ENCODE measurements at regions not wholly inside any gene's neighbourhood (a gene's known extent, or its start where the extent isn't known, plus 50 kb on each side); places are given as distances from the start of the nearest gene placed in this dataset.
"Not testable (repeated sequence)": the region's sequence is repeated elsewhere in the genome, so short reads cannot be mapped to it uniquely, and the experiment has no call there.

DNA sequence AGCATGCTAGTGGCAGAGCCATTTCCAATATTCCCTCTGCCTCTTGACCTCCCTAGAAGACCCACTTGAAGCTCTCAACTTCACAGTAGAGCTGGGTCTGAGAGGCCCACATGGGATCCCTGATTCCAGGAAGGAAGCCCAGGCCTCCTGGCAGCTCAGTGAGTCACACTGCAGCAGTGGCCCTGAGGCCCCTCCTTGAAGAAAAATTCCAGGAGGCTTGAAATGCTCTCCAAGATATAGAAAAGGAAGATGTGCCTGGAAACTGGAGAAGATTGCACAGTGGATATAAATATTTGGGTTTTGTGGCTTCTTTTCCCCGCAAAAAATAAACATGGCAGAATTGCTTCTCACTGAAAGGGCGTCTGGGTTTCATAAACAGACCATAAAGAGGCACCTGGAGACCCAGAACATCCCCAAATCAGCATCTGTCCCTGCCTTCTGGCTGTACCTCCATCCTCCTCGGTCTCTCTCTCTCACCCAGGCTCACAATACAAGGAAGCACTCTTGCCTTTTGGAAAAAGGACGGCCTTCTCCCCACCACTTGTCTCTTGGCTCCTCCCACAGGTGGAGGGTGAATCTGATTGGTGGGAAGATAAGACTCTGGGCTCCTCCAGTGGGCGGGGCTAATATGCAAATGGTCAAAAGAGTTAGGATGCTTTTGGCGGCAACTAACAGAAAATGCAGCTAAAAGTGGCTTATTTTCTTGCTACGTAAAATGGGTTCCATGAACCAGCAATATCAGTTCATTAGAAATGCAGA is 200.0 kb upstream of the SULF2 start:
- Histone ChIP-seq H3K36me3 (ENCODE audit: control insufficient read depth, insufficient read depth, low read length) (no peaks in the 10 kb centered on the region), H3K4me1 (ENCODE audit: control insufficient read depth, insufficient read depth, low read length) (peaks cover 10% of the 10 kb centered on the region), H3K27ac (ENCODE audit: low read depth, low read length) (no peak overlapping the region), H3K9me3 (ENCODE audit: control insufficient read depth, insufficient read depth, low read length) (no peaks in the 10 kb centered on the region), H3K27me3 (ENCODE audit: control insufficient read depth, insufficient read depth, low read length) (peaks cover 2% of the 10 kb centered on the region), H3K4me3 (ENCODE audit: low read depth, low read length) (no peak overlapping the region)
- WGBS (ENCODE audit: insufficient coverage), result 80% methylated on average over 2 of the region's 7 CpGs
- no peak for DNase-seq (ENCODE audit: low read depth in 4 of 6, low spot score in 6 of 6)

DNA sequence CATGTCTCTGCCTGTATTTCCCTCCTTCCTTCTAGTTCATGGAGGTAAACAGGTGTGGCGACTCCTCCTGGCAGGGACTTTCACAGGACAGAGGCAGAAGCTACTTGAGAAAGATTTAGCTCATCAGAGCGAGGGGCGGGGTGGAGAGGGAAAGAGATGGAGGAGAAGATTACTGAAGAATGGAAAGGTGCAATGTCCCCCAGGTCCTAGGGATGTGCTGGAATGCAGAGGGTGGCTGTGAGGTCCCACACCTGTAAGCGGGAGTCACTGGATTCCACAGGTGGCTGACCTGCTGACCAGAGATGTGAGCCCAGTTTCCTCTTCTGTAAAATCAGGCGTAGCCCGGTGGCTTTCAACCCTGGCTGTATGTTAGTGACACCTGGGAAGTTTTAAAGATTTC is 199.2 kb upstream of the SULF2 start:
- DNase-seq (ENCODE audit: low read depth in 4 of 6, low spot score in 6 of 6), result no peak
- Histone ChIP-seq H3K4me3 (ENCODE audit: low read depth, low read length) (no peak overlapping the region), H3K27me3 (ENCODE audit: control insufficient read depth, insufficient read depth, low read length) (peaks cover 2% of the 10 kb centered on the region), H3K27ac (ENCODE audit: low read depth, low read length) (no peak overlapping the region), H3K4me1 (ENCODE audit: control insufficient read depth, insufficient read depth, low read length) (peaks cover 9% of the 10 kb centered on the region), H3K9me3 (ENCODE audit: control insufficient read depth, insufficient read depth, low read length) (no peaks in the 10 kb centered on the region), H3K36me3 (ENCODE audit: control insufficient read depth, insufficient read depth, low read length) (no peaks in the 10 kb centered on the region)
- 98% methylated on average over 5 of the region's 6 CpGs for WGBS (ENCODE audit: insufficient coverage)

DNA sequence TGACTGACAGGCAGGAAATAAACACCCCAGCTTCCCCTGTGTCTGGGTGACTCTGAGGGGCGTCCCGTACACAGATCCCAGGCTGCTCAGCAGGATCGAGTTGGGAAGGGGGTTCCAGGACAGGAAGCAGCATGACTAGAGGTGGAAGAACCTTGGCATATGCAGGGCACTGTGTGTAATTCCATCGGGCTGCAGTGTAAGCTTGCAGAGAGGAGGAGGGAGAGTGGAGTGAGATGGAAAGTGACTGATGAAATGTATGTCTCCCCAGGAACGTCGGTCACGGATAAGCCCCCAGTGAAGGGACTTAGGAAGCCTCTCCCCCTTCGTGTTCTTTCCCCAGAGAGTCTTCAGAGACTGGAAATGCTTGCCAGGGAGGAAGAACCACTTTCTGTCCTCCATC is 198.4 kb upstream of the SULF2 start:
- not testable (repeated sequence) for H3K36me3 ChIP-seq (ENCODE audit: control insufficient read depth, insufficient read depth, low read length); H3K4me3 ChIP-seq (ENCODE audit: low read depth, low read length); DNase-seq (ENCODE audit: low read depth in 4 of 6, low spot score in 6 of 6); H3K27ac ChIP-seq (ENCODE audit: low read depth, low read length); H3K9me3 ChIP-seq (ENCODE audit: control insufficient read depth, insufficient read depth, low read length); H3K27me3 ChIP-seq (ENCODE audit: control insufficient read depth, insufficient read depth, low read length)
- H3K4me1 ChIP-seq (ENCODE audit: control insufficient read depth, insufficient read depth, low read length), result peaks cover 15% of the 10 kb centered on the region
- no CpG with 5 or more reads among the region's 8 CpGs for WGBS (ENCODE audit: insufficient coverage)

DNA sequence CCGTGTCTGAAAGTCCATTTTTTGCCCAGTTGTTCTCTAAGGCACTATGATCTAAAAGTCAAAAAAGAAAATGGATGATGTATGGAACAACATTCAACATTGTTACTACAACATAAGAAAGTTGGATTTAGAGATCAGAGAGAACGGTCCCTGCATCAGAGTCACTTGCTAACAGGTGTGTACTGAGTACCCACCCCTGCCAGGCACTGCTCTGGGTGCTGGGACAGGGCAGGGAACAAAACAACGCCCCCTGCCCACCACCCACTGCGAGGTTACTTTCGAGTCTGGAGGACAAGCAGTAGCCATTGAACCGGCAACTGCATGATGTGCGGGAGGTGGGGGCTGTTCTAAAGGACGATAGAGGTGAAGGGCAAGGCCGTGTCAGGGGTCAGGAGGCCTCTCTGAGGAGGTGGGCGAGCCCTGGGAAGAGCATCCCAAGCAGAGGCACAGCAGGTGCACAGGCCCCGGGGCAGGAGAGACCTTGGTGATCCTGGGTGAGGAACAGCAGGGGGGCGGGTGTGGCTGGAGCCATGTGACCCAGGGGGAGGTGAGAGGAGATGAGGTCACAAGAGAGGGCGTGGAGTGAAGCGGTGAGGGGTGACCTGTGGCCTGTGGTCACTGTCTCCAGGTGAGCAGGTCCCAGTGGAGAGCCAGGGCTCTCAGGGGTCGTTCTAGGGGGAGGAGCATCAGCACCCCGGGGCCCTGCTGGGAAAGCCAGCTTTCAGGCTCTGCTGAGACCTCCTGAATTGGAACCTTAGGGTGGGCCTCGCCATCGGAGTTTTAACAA is 197.5 kb upstream of the SULF2 start:
- Histone ChIP-seq H3K27ac (ENCODE audit: low read depth, low read length) (no peak overlapping the region), H3K4me3 (ENCODE audit: low read depth, low read length) (no peak overlapping the region), H3K27me3 (ENCODE audit: control insufficient read depth, insufficient read depth, low read length) (peaks cover 2% of the 10 kb centered on the region), H3K9me3 (ENCODE audit: control insufficient read depth, insufficient read depth, low read length) (no peaks in the 10 kb centered on the region), H3K36me3 (ENCODE audit: control insufficient read depth, insufficient read depth, low read length) (no peaks in the 10 kb centered on the region), H3K4me1 (ENCODE audit: control insufficient read depth, insufficient read depth, low read length) (peaks cover 19% of the 10 kb centered on the region)
- no peak for DNase-seq (ENCODE audit: low read depth in 4 of 6, low spot score in 6 of 6)
- WGBS (ENCODE audit: insufficient coverage), result 84% methylated on average over 16 of the region's 18 CpGs

DNA sequence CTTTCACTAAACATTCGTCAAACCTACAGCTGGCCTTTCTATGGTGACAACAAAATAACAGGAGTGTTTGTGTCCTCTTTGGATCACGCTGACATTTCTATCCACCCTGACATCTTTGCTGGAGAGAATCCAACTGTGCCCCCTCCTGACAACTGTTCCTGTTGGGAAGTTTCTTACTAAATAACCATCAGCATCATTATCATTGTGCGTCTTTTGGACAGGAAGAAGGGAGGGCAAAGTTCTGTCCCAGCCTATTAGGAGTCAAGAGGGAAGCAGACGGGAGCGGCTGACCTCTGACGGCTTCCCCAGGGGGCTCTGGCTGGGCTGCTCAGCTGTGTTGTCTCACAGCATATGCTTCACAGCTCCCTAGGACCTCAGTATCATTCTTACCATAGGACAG is 195.9 kb upstream of the SULF2 start:
- DNase-seq (ENCODE audit: low read depth in 4 of 6, low spot score in 6 of 6), result no peak
- H3K9me3 ChIP-seq (ENCODE audit: control insufficient read depth, insufficient read depth, low read length), result no peaks in the 10 kb centered on the region
- H3K4me3 ChIP-seq (ENCODE audit: low read depth, low read length), result no peak overlapping the region
- H3K27ac ChIP-seq (ENCODE audit: low read depth, low read length), result no peak overlapping the region
- H3K4me1 ChIP-seq (ENCODE audit: control insufficient read depth, insufficient read depth, low read length), result peaks cover 28% of the 10 kb centered on the region
- no peaks in the 10 kb centered on the region for H3K36me3 ChIP-seq (ENCODE audit: control insufficient read depth, insufficient read depth, low read length)
- WGBS (ENCODE audit: insufficient coverage), result 25% methylated on average over 5 of the region's 6 CpGs
- H3K27me3 ChIP-seq (ENCODE audit: control insufficient read depth, insufficient read depth, low read length), result peaks cover 2% of the 10 kb centered on the region

DNA sequence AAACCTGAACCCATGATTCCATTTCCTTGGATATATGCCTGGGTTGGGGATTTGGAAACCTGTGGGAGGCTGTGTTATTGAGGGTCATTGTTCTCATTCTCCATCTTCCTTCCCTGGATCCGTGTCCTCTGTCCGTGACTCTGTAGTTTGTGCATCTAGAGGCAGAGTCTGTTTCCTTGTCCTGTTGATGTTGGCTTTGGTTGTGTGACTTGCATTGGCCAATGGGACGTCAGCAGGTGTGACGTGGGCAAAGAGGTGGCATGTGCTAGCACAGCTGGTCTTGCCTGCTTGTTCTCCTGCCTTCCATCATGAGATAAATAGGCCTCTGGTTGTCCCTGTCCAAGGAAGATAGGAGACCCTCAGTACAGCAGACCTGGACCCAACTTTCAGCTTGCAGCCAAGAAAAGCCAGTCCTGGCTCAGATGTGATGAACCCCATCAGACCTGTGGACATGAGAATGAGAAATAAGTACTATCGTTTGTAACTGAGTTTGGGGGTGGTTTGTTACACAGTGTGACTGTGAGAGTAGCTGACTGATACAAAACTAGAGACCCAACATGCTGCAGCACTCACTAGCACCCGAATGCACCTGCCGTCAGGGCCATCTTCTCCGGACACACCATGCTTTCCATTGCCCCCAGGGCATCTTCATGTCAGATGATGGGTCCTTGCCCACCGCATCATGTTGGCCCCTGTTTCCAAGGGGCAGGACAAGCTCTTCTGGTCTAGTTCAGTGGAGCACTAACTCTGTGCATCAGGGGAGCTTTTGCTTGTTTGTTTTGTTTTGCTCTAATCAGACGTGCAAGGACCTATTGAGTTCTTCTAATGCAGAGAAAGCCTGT is 195.3 kb upstream of the SULF2 start:
- Histone ChIP-seq H3K9me3 (ENCODE audit: control insufficient read depth, insufficient read depth, low read length) (no peaks in the 10 kb centered on the region), H3K4me1 (ENCODE audit: control insufficient read depth, insufficient read depth, low read length) (peaks cover 28% of the 10 kb centered on the region), H3K27me3 (ENCODE audit: control insufficient read depth, insufficient read depth, low read length) (peaks cover 1% of the 10 kb centered on the region), H3K4me3 (ENCODE audit: low read depth, low read length) (no peak overlapping the region), H3K27ac (ENCODE audit: low read depth, low read length) (no peak overlapping the region), H3K36me3 (ENCODE audit: control insufficient read depth, insufficient read depth, low read length) (no peaks in the 10 kb centered on the region)
- WGBS (ENCODE audit: insufficient coverage), result 86% methylated on average over 6 of the region's 10 CpGs
- DNase-seq (ENCODE audit: low read depth in 4 of 6, low spot score in 6 of 6), result no peak

DNA sequence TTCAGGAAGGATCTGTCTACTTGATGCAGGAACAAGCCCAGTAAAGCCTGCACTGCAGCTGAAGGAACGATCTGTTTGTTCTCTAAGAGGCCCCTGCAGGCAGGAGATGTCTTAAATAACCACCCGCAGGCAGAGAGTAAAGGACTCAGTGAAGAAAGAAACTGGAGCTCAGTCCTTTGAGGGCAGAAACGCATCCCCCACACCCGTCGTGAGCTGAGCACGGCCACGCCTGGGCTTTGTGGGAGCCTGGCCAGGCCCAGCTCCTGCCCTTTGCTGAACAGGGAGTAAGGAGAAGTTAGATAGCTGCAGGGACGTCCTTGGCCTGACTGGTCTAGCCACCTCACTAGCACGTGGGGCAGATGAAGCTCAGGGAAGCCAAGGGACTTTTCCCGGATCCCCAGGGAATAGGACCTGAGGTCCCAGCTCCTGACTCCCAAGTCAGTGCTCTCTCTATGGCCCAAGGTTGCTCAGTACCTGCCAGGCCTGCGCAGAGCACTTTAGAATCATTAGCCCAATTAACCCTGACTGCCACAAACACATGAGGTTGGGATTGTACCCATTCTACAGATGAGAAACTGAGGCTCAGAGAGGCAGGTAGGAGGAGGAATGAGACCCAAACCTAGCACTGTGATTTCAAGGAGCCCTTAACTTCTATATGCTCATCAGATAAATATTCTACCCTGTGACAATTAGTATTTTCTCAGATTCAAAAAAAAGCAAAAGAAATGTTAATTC is 194.2 kb upstream of the SULF2 start:
- 47% methylated on average over 7 of the region's 11 CpGs for WGBS (ENCODE audit: insufficient coverage)
- H3K27me3 ChIP-seq (ENCODE audit: control insufficient read depth, insufficient read depth, low read length); H3K36me3 ChIP-seq (ENCODE audit: control insufficient read depth, insufficient read depth, low read length); H3K4me3 ChIP-seq (ENCODE audit: low read depth, low read length); H3K9me3 ChIP-seq (ENCODE audit: control insufficient read depth, insufficient read depth, low read length); H3K27ac ChIP-seq (ENCODE audit: low read depth, low read length); DNase-seq (ENCODE audit: low read depth in 4 of 6, low spot score in 6 of 6): not testable (repeated sequence)
- peaks cover 28% of the 10 kb centered on the region for H3K4me1 ChIP-seq (ENCODE audit: control insufficient read depth, insufficient read depth, low read length)

DNA sequence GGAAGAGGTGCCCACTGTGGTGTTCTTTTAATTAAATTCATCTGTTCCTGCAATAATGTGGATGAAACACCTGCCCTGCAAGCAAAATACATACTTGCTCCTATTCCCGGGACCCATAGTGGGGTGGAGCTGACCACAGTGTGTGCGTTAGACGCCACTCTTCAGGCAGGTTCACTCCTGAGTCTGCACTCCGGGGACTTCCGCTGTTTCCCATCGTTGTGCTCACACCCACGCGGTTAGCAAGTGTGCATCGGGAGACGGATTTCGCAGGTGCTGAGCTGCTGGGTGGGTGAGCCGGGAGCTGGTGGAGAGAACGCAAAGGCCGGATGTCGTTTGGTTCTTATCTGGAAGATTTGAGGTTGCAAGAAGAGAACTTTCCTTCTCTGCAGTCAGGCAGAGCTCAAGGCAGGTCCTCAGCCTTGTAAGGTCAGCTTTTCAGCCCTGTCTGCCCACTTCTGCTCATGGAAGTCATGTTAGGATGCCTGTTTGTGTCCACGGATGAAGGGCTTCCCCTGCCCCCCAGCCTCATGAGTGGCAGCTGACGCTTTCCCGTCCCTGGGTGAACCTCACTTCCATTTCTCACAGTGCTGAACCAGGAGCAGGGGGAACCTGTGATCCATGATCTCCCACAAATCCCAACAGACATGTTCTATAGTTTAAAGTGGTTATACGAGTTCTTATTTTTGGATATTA is 193.3 kb upstream of the SULF2 start:
- not testable (repeated sequence) for H3K9me3 ChIP-seq (ENCODE audit: control insufficient read depth, insufficient read depth, low read length); H3K36me3 ChIP-seq (ENCODE audit: control insufficient read depth, insufficient read depth, low read length); H3K27me3 ChIP-seq (ENCODE audit: control insufficient read depth, insufficient read depth, low read length); DNase-seq (ENCODE audit: low read depth in 4 of 6, low spot score in 6 of 6); H3K4me3 ChIP-seq (ENCODE audit: low read depth, low read length); H3K27ac ChIP-seq (ENCODE audit: low read depth, low read length)
- peaks cover 34% of the 10 kb centered on the region for H3K4me1 ChIP-seq (ENCODE audit: control insufficient read depth, insufficient read depth, low read length)
- WGBS (ENCODE audit: insufficient coverage), result 60% methylated on average over 1 of the region's 19 CpGs

Measured in spinal cord (tissue), 9 donors.